Right lobe of liver (tissue), 4 donors: ENCODE measurements at regions not wholly inside any gene's neighbourhood (a gene's known extent, or its start where the extent isn't known, plus 50 kb on each side); places are given as distances from the start of the nearest gene placed in this dataset.

Experiments
- POLR2A ChIP-seq: fragments of 450-650 bp; IDR thresholded peaks from one replicate; pipeline ENCODE4 v1.6.1; 2017; ENCODE audit warnings: antibody characterized with exemption, mild to moderate bottlenecking
- TF ChIP-seq, protein P1 (sequence below), 4 donors: fragments of 200-600 bp in 3 of 4; fragments of 450-650 bp in 1 of 4; IDR thresholded peaks; one replicate each; pipeline versions ENCODE4 v1.5.1 to v1.8.0; 2016 to 2022; ENCODE audit warnings: antibody characterized with exemption in 4 of 4, mild to moderate bottlenecking in 2 of 4
- donor health status: DM: no; HTN: no; CAD: no.
- donor health status: DM: no; HTN: no; CAD: no.
- donor health status: DM: no; HTN: yes; CAD: no.

DNA sequence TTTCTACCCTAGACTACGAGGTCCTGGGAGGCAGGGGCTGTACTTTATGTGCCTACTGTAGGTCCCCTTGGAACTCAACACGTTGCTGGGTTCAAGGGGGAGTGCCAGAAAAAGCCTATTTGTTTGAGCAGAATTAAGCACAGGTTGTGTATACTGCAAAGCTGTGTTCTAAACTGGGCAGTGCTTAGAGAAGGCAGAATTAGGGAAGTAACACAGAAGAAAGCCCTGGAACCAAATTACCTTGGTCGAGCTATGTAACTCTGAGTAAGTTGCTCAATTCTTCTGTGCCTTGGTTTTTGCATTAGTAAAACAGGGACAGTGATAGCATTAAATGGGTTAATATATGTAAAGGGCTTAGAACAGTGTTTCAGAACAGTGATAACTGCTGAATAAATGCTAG is 245.0 kb upstream of the SFRP2 start:
- TF ChIP-seq, protein P1, sequence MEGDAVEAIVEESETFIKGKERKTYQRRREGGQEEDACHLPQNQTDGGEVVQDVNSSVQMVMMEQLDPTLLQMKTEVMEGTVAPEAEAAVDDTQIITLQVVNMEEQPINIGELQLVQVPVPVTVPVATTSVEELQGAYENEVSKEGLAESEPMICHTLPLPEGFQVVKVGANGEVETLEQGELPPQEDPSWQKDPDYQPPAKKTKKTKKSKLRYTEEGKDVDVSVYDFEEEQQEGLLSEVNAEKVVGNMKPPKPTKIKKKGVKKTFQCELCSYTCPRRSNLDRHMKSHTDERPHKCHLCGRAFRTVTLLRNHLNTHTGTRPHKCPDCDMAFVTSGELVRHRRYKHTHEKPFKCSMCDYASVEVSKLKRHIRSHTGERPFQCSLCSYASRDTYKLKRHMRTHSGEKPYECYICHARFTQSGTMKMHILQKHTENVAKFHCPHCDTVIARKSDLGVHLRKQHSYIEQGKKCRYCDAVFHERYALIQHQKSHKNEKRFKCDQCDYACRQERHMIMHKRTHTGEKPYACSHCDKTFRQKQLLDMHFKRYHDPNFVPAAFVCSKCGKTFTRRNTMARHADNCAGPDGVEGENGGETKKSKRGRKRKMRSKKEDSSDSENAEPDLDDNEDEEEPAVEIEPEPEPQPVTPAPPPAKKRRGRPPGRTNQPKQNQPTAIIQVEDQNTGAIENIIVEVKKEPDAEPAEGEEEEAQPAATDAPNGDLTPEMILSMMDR (IDR thresholded peaks at IDR 0.05) = no peak
- no peak for TF ChIP-seq POLR2A
